ENCODE measurements at regions not wholly inside any gene's neighbourhood (a gene's known extent, or its start where the extent isn't known, plus 50 kb on each side); places are given as distances from the start of the nearest gene placed in this dataset.

- no peak for TF ChIP-seq CTCF (conservative IDR thresholded peaks at IDR 0.05; ENCODE audit: low read depth, low read length)
- no peak overlapping the region for H3K4me2 ChIP-seq
- no peaks in the 10 kb centered on the region for H3K36me3 ChIP-seq (ENCODE audit: insufficient read depth)
Observed at GRCh38 chr9:115482747-115483146, 364.8 kb upstream of the TNC start.

GRCh38 chr9:115492869-115493268 lies 374.9 kb upstream of the TNC start:
- H2AFZ ChIP-seq (ENCODE audit: low read depth), result no peak overlapping the region
- H3K36me3 ChIP-seq (ENCODE audit: insufficient read depth), result no peaks in the 10 kb centered on the region
- no peaks in the 10 kb centered on the region for H3K27me3 ChIP-seq (ENCODE audit: insufficient read depth, low read depth)
- H3K79me2 ChIP-seq (ENCODE audit: insufficient read depth, low read depth), result no peaks in the 10 kb centered on the region
- no peaks in the 10 kb centered on the region for H3K4me1 ChIP-seq (ENCODE audit: low read depth, poor library complexity, severe bottlenecking)
- no peak overlapping the region for H3K4me3 ChIP-seq (IDR thresholded peaks at IDR 0.05; ENCODE audit: insufficient read depth, low read depth, low read length)
- no peak overlapping the region for H3K27ac ChIP-seq
- TF ChIP-seq CTCF (conservative IDR thresholded peaks at IDR 0.05; ENCODE audit: low read depth, low read length), result no peak
- no peak overlapping the region for H3K9ac ChIP-seq
- no peaks in the 10 kb centered on the region for H4K20me1 ChIP-seq (ENCODE audit: insufficient read depth)
- no peak overlapping the region for H3K4me2 ChIP-seq

More at GRCh38 chr9:115482747-115483146, 364.8 kb upstream of the TNC start:
- Histone ChIP-seq H3K4me3 (IDR thresholded peaks at IDR 0.05; ENCODE audit: insufficient read depth, low read depth, low read length) (no peak overlapping the region), H3K79me2 (ENCODE audit: insufficient read depth, low read depth) (no peaks in the 10 kb centered on the region), H3K9ac (no peak overlapping the region), H3K4me1 (ENCODE audit: low read depth, poor library complexity, severe bottlenecking) (no peaks in the 10 kb centered on the region), H2AFZ (ENCODE audit: low read depth) (no peak overlapping the region), H4K20me1 (ENCODE audit: insufficient read depth) (no peaks in the 10 kb centered on the region), H3K27me3 (ENCODE audit: insufficient read depth, low read depth) (no peaks in the 10 kb centered on the region), H3K27ac (no peak overlapping the region)

- Histone ChIP-seq H3K4me1 (ENCODE audit: low read depth, poor library complexity, severe bottlenecking) (no peaks in the 10 kb centered on the region), H3K36me3 (ENCODE audit: insufficient read depth) (no peaks in the 10 kb centered on the region), H3K27ac (no peak overlapping the region), H3K4me2 (no peak overlapping the region), H4K20me1 (ENCODE audit: insufficient read depth) (no peaks in the 10 kb centered on the region), H2AFZ (ENCODE audit: low read depth) (no peak overlapping the region), H3K79me2 (ENCODE audit: insufficient read depth, low read depth) (no peaks in the 10 kb centered on the region), H3K9ac (no peak overlapping the region), H3K27me3 (ENCODE audit: insufficient read depth, low read depth) (no peaks in the 10 kb centered on the region), H3K4me3 (IDR thresholded peaks at IDR 0.05; ENCODE audit: insufficient read depth, low read depth, low read length) (no peak overlapping the region)
- no peak for TF ChIP-seq CTCF (conservative IDR thresholded peaks at IDR 0.05; ENCODE audit: low read depth, low read length)
Observed at GRCh38 chr9:115494393-115494792, 376.4 kb upstream of the TNC start.

GRCh38 chr9:115495052-115495635 lies 377.2 kb upstream of the TNC start:
- H3K4me1 ChIP-seq (ENCODE audit: low read depth, poor library complexity, severe bottlenecking), result no peaks in the 10 kb centered on the region
- H4K20me1 ChIP-seq (ENCODE audit: insufficient read depth), result no peaks in the 10 kb centered on the region
- H3K36me3 ChIP-seq (ENCODE audit: insufficient read depth), result no peaks in the 10 kb centered on the region
- H3K27ac ChIP-seq, result no peak overlapping the region
- no peaks in the 10 kb centered on the region for H3K79me2 ChIP-seq (ENCODE audit: insufficient read depth, low read depth)
- no peak overlapping the region for H3K9ac ChIP-seq
- no peak overlapping the region for H2AFZ ChIP-seq (ENCODE audit: low read depth)
- H3K27me3 ChIP-seq (ENCODE audit: insufficient read depth, low read depth), result no peaks in the 10 kb centered on the region
- H3K4me2 ChIP-seq, result no peak overlapping the region
- no peak overlapping the region for H3K4me3 ChIP-seq (IDR thresholded peaks at IDR 0.05; ENCODE audit: insufficient read depth, low read depth, low read length)
- TF ChIP-seq CTCF (conservative IDR thresholded peaks at IDR 0.05; ENCODE audit: low read depth, low read length), result no peak
